ELF-1 (cell line): ENCODE measurements at regions not wholly inside any gene's neighbourhood (a gene's known extent, or its start where the extent isn't known, plus 50 kb on each side); places are given as distances from the start of the nearest gene placed in this dataset.
A peak's percentile ranks its signal among the peaks of the same experiment; 100 is the strongest.

ENCODE experiments used
- DNase-seq: peaks from one replicate; pipeline ENCODE4 v3.0.0-alpha.2; 2016; ENCODE audit warnings: low read depth, low spot score

- no peak for DNase-seq
Measured at GRCh38 chr14:65186951-65187350, 84.6 kb upstream of the MAX start.

GRCh38 chr14:65187421-65188049 lies 85.2 kb upstream of the MAX start:
- DNase-seq = peak; percentile 56

- no peak for DNase-seq
Measured at GRCh38 chr14:65190312-65190711, 88.0 kb upstream of the MAX start.

GRCh38 chr14:65191716-65192115 lies 89.4 kb upstream of the MAX start:
- peak; percentile 50 for DNase-seq

- DNase-seq = no peak
Measured at GRCh38 chr14:65192686-65193085, 90.4 kb upstream of the MAX start.

GRCh38 chr14:65193916-65194590 lies 91.7 kb upstream of the MAX start:
- no peak for DNase-seq

- no peak for DNase-seq
Measured at GRCh38 chr14:65195042-65195719, 92.9 kb upstream of the MAX start.

GRCh38 chr14:65198346-65198745 lies 96.0 kb upstream of the MAX start:
- DNase-seq = no peak

- DNase-seq = no peak
Measured at GRCh38 chr14:65200454-65200853, 98.1 kb upstream of the MAX start.

GRCh38 chr14:65203574-65203973 lies 101.3 kb upstream of the MAX start:
- DNase-seq = no peak

- no peak for DNase-seq
Measured at GRCh38 chr14:65204056-65204455, 101.7 kb upstream of the MAX start.

GRCh38 chr14:65206078-65206447 lies 103.7 kb upstream of the MAX start:
- DNase-seq = no peak

- DNase-seq = no peak
Measured at GRCh38 chr14:65206448-65207096, 104.3 kb upstream of the MAX start.

GRCh38 chr14:65208548-65208947 lies 106.2 kb upstream of the MAX start:
- DNase-seq = no peak

GRCh38 chr14:65210118-65210821 lies 108.0 kb upstream of the MAX start:
- no peak for DNase-seq

- DNase-seq = no peak
Measured at GRCh38 chr14:65210822-65211182, 108.5 kb upstream of the MAX start.

GRCh38 chr14:65211341-65211987 lies 109.1 kb upstream of the MAX start:
- no peak for DNase-seq

- no peak for DNase-seq
Measured at GRCh38 chr14:65213316-65213715, 111.0 kb upstream of the MAX start.

GRCh38 chr14:65214741-65215140 lies 112.4 kb upstream of the MAX start:
- peak; percentile 64 for DNase-seq

- no peak for DNase-seq
Measured at GRCh38 chr14:65219353-65219752, 117.0 kb upstream of the MAX start.

- peak; percentile 80 for DNase-seq
Measured at GRCh38 chr14:65222440-65222858, 120.1 kb upstream of the MAX start.
